Peyer's patch (tissue), 4 donors: ENCODE measurements at regions not wholly inside any gene's neighbourhood (a gene's known extent, or its start where the extent isn't known, plus 50 kb on each side); places are given as distances from the start of the nearest gene placed in this dataset.

Experiments used
- DNase-seq, 3 donors: peaks; one replicate each; pipeline ENCODE4 v3.0.0-alpha.2; 2017 to 2019
- H3K27ac ChIP-seq, 4 donors: fragments of 200-600 bp; sonication (generic); one replicate each; pipeline ENCODE4 v1.5.1; 2016 to 2019
- H3K27me3 ChIP-seq, 2 donors: fragments of 200-600 bp; sonication (generic); one replicate each; pipeline ENCODE4 v1.5.1; 2019
- H3K36me3 ChIP-seq, 3 donors: fragments of 200-600 bp; sonication (generic); one replicate each; pipeline ENCODE4 v1.5.1; 2016 to 2019
- H3K4me1 ChIP-seq, 4 donors: fragments of 200-600 bp; sonication (generic); one replicate each; pipeline ENCODE4 v1.5.1; 2016 to 2019
- H3K4me3 ChIP-seq, 4 donors: fragments of 200-600 bp; sonication (generic); 1 replicate in 3 of 4; 2 replicates in 1 of 4; pipeline ENCODE4 v1.5.1; 2016 to 2019; ENCODE audit warnings: mild to moderate bottlenecking in 1 of 4
- H3K9me3 ChIP-seq, 4 donors: fragments of 200-600 bp; sonication (generic); one replicate each; pipeline ENCODE4 v1.5.1; 2016 to 2019; ENCODE audit warnings: mild to moderate bottlenecking in 1 of 4
- POLR2A ChIP-seq, 2 donors: fragments of 450-650 bp; IDR thresholded peaks; one replicate each; pipeline ENCODE4 v1.5.1; 2017; ENCODE audit warnings: antibody characterized with exemption in 2 of 2, mild to moderate bottlenecking in 2 of 2, moderate library complexity in 2 of 2
- TF ChIP-seq, protein P1 (sequence below), 6 experiments: fragments of 450-650 bp in 4 of 6; fragments of 200-600 bp in 2 of 6; sonication (generic) in 1 of 6; IDR thresholded peaks; one replicate each; pipeline ENCODE4 v1.5.1; 2017 to 2019; ENCODE audit warnings: antibody characterized with exemption in 6 of 6, mild to moderate bottlenecking in 3 of 6, moderate library complexity in 1 of 6

DNA sequence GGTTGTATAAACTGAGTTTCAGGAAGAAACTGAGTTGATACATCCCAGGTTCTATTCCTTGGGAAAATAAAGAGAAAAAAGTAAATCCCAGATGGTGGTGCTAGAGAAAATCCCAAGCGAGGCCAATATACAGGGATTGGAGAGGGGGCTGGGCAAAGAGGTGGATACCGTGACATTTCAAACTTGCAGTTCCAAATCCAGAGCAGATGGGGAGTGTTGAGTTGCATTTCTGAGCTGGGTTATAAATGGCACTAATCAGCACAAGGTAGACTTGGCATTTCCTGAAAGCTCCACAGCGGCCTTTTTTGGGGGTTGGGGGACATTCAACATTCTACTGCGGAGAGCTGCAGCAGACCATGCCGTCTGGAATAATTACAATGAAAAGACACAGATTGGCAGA, 224.4 kb downstream of the NXNL2 start:
- Histone ChIP-seq H3K4me1 (no peaks in the 10 kb centered on the region), H3K9me3 (no peaks in the 10 kb centered on the region), H3K27ac (no peak overlapping the region), H3K4me3 (no peak overlapping the region), H3K36me3 (no peaks in the 10 kb centered on the region), H3K27me3 (no peaks in the 10 kb centered on the region)
- no peak for TF ChIP-seq POLR2A (IDR thresholded peaks at IDR 0.05)
- TF ChIP-seq, protein P1, sequence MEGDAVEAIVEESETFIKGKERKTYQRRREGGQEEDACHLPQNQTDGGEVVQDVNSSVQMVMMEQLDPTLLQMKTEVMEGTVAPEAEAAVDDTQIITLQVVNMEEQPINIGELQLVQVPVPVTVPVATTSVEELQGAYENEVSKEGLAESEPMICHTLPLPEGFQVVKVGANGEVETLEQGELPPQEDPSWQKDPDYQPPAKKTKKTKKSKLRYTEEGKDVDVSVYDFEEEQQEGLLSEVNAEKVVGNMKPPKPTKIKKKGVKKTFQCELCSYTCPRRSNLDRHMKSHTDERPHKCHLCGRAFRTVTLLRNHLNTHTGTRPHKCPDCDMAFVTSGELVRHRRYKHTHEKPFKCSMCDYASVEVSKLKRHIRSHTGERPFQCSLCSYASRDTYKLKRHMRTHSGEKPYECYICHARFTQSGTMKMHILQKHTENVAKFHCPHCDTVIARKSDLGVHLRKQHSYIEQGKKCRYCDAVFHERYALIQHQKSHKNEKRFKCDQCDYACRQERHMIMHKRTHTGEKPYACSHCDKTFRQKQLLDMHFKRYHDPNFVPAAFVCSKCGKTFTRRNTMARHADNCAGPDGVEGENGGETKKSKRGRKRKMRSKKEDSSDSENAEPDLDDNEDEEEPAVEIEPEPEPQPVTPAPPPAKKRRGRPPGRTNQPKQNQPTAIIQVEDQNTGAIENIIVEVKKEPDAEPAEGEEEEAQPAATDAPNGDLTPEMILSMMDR (IDR thresholded peaks at IDR 0.05), result no peak
- DNase-seq, result no peak

DNA sequence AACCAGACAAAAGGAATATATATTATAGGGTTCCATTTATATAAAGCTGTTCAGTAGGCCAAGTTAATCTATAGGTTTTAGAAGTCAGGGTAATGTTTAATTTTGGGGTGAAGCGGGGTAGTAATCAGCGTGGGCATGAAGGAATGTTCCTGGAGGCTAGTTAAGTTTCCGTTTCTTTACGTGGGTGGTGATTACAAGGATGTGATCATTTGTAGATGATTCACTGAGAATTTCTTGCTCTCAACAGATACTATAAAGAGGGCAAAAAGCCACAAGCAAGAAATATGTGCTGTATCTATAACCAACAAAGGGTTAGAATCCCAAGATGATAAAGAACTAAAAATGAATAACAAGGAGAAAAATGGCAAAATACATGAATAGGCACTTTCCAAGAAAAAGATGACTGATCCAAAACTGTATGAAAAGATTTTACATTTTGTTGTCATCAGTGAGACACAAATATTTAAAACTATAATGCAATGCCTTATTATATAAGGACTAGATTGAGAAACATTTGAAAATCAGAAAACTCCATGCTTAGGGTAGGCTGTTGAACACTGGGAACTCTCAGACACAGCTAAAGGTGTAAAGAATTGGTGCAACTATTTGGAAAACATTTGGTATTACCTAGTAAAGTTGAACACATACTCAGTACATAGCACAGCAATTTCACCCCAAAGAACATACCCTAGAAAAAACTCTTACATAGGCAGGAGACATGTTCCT, 224.3 kb upstream of the S1PR3 start:
- Histone ChIP-seq H3K9me3 (no peaks in the 10 kb centered on the region), H3K36me3 (no peaks in the 10 kb centered on the region), H3K4me3 (no peak overlapping the region), H3K27me3 (no peaks in the 10 kb centered on the region), H3K4me1 (no peaks in the 10 kb centered on the region), H3K27ac (no peak overlapping the region)
- TF ChIP-seq, protein P1 (IDR thresholded peaks at IDR 0.05), result no peak
- no peak for TF ChIP-seq POLR2A (IDR thresholded peaks at IDR 0.05)
- DNase-seq, result no peak

DNA sequence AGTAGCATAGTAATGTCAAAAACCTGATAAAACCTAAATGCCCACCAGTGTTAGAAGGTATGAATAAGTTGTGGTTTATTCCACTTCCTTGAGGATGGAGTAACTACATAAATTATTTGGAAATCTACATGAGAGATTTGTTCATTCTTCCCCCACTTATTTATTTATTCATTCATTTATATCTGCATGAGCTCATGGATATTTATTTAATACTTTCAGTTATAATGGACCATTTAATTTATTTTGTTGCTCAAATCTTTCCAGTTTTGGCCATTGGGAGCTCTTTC, 223.8 kb upstream of the S1PR3 start:
- Histone ChIP-seq H3K4me1 (no peaks in the 10 kb centered on the region), H3K4me3 (no peak overlapping the region), H3K9me3 (no peaks in the 10 kb centered on the region), H3K27me3 (no peaks in the 10 kb centered on the region), H3K27ac (no peak overlapping the region), H3K36me3 (no peaks in the 10 kb centered on the region)
- no peak for TF ChIP-seq POLR2A (IDR thresholded peaks at IDR 0.05)
- TF ChIP-seq, protein P1 (IDR thresholded peaks at IDR 0.05), result no peak
- DNase-seq, result no peak

DNA sequence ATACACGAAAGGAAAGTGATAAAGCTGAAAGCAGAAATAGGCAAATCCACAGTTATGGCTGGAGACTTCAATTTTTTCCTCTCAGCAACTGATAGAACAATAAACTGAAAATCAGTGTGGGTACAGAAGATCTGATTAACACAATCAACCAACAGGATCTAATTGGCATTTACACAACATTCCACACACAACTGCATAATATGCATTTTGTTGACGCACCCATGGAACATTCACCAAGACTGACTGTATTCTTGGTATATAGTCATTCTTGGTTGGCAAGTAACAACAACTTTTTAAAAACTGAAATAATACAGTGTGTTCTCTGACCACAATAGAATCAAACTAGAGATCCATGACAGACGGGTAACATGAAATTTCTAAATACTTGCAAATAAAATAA, 218.7 kb upstream of the S1PR3 start:
- no peak for DNase-seq
- Histone ChIP-seq H3K4me3 (no peak overlapping the region), H3K36me3 (no peaks in the 10 kb centered on the region), H3K27me3 (no peaks in the 10 kb centered on the region), H3K9me3 (no peaks in the 10 kb centered on the region), H3K4me1 (peaks cover 0 to 7% (median 0%) of the 10 kb centered on the region in 4 donors), H3K27ac (no peak overlapping the region)
- TF ChIP-seq POLR2A (IDR thresholded peaks at IDR 0.05), result no peak
- TF ChIP-seq, protein P1 (IDR thresholded peaks at IDR 0.05), result no peak

DNA sequence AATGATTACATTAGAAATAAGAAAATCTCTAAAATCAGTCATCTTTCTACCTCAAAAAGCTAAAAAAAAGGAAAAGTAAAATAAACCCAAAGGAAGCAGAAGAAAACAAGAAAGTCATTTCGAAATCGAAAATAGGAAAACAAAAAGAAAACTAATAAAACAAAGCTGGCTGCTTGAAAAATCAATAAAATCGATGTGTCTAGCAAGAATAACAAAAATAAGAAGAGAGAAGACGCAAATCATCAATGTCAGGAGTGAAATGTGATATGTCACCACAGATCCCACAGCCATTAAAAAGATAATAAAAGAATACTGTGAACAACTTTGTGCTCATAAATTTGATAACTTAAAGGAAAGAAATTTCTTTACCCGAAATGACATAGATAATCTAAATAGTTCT, 218.1 kb upstream of the S1PR3 start:
- H3K36me3 ChIP-seq, result no peaks in the 10 kb centered on the region
- H3K4me1 ChIP-seq, result peaks cover 0 to 12% (median 0%) of the 10 kb centered on the region in 4 donors
- H3K9me3 ChIP-seq, result no peaks in the 10 kb centered on the region
- no peak for DNase-seq
- TF ChIP-seq POLR2A (IDR thresholded peaks at IDR 0.05), result no peak
- TF ChIP-seq, protein P1 (IDR thresholded peaks at IDR 0.05), result no peak
- H3K4me3 ChIP-seq, result no peak overlapping the region
- no peak overlapping the region for H3K27ac ChIP-seq
- no peaks in the 10 kb centered on the region for H3K27me3 ChIP-seq
